Sigmoid colon (tissue), 6 donors: ENCODE measurements at regions not wholly inside any gene's neighbourhood (a gene's known extent, or its start where the extent isn't known, plus 50 kb on each side); places are given as distances from the start of the nearest gene placed in this dataset.

Source experiments
- DNase-seq: peaks from one replicate; pipeline ENCODE4 v3.0.0-alpha.2; 2019
- H3K27ac ChIP-seq, 4 donors: fragments of 200-600 bp; sonication (generic); one replicate each; pipeline ENCODE4 v1.5.1; 2016 to 2019; ENCODE audit warnings: mild to moderate bottlenecking in 1 of 4
- H3K27me3 ChIP-seq, 3 donors: fragments of 200-600 bp; sonication (generic); one replicate each; pipeline ENCODE4 v1.5.1; 2019; ENCODE audit warnings: mild to moderate bottlenecking in 1 of 3
- H3K36me3 ChIP-seq, 4 donors: fragments of 200-600 bp; sonication (generic); one replicate each; pipeline ENCODE4 v1.5.1; 2016 to 2019
- H3K4me1 ChIP-seq, 4 donors: fragments of 200-600 bp; sonication (generic); one replicate each; pipeline ENCODE4 v1.5.1; 2017 to 2019
- H3K4me3 ChIP-seq, 4 donors: fragments of 200-600 bp; sonication (generic); one replicate each; pipeline ENCODE4 v1.5.1; 2017 to 2019; ENCODE audit warnings: mild to moderate bottlenecking in 2 of 4, moderate library complexity in 1 of 4
- H3K9me3 ChIP-seq, 4 donors: fragments of 200-600 bp in 3 of 4; sonication (generic) in 3 of 4; one replicate each; pipeline versions ENCODE4 v1.5.1 to v1.6.1; 2013 to 2019
- EP300 ChIP-seq, 4 donors: sonication (generic); formaldehyde crosslinking; IDR thresholded peaks; one replicate each; pipeline ENCODE4 v1.6.1; 2017; ENCODE audit warnings: antibody characterized with exemption in 4 of 4
- POLR2A ChIP-seq, 2 donors: fragments of 450-650 bp; IDR thresholded peaks; one replicate each; pipeline ENCODE4 v1.6.1; 2016; ENCODE audit warnings: antibody characterized with exemption in 2 of 2, mild to moderate bottlenecking in 2 of 2, moderate library complexity in 2 of 2
- POLR2AphosphoS5 ChIP-seq, 4 donors: sonication (generic); formaldehyde crosslinking; IDR thresholded peaks; one replicate each; pipeline ENCODE4 v1.6.1; 2017; ENCODE audit warnings: antibody characterized with exemption in 4 of 4
- WGBS, 2 donors: extraction: QIAGEN DNeasy Blood & Tissue Kit; methylation state at CpG; one replicate each; pipeline ENCODE4 v1.1.7; 2013; 5-methylcytosine and 5-hydroxymethylcytosine counted together
- intact Hi-C: fragments of 100-400 bp; cut with DNase I; formaldehyde crosslinking; loops from one replicate; pipeline ENCODE4 v1.15.1; 2023
- TF ChIP-seq, protein P1 (sequence below), 4 experiments: fragments of 450-650 bp in 3 of 4; fragments of 200-600 bp in 1 of 4; IDR thresholded peaks; one replicate each; pipeline ENCODE4 v1.5.1; 2016 to 2019; ENCODE audit warnings: antibody characterized with exemption in 4 of 4, mild to moderate bottlenecking in 3 of 4, moderate library complexity in 2 of 4
- donor health status: healthy with polysubstance abuse.
- donor health status: healthy.

DNA sequence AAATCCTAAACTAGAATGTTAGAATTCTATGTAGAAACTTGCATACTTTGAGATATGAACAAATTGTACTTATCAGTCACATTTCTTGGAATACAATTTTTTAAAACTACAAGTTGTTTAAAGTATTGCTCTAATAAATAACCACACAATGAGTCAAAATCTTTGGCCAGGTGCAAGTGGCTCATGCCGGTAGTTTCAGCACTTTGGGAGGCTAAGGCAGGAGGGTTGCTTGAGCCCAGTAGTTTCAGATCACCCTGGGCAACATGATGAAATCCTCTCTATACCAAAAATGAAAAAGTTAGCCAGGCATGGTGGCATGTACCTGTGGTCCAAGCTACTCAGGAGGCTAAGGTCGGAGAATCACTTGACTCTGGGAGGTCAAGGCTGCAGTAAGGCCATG is 257.8 kb downstream of the COX7C start:
- WGBS, 2 donors, result 90 to 93% methylated on average over 2 of the region's 2 CpGs

DNA sequence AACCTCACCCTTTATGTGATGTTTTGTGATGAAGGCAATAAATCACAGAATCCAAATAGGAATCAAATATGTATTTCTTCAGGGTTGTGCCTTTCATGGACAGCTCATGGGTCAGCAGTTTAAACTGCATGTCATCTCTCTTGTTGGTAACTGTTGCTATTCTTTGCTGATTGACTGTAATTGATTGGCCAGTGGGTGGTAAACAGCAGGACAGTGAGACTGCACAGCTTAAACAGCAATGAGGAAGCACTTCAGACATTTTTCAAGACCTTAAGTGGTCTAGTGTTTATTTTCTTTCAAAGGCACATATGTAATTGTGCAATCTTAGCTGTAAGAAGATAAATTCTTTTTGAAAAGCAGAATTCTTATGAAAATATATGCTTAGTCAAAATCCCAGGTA is 260.5 kb downstream of the COX7C start:
- no peak overlapping the region for H3K4me3 ChIP-seq
- H3K4me1 ChIP-seq, result no peaks in the 10 kb centered on the region
- H3K36me3 ChIP-seq, result no peaks in the 10 kb centered on the region
- H3K27me3 ChIP-seq, result no peaks in the 10 kb centered on the region
- H3K9me3 ChIP-seq, result no peaks in the 10 kb centered on the region
- H3K27ac ChIP-seq, result no peak overlapping the region
- no peak for DNase-seq
- TF ChIP-seq EP300 (IDR thresholded peaks at IDR 0.05) (no peak), POLR2A (IDR thresholded peaks at IDR 0.05) (no peak), POLR2AphosphoS5 (IDR thresholded peaks at IDR 0.05) (no peak)
- TF ChIP-seq, protein P1, sequence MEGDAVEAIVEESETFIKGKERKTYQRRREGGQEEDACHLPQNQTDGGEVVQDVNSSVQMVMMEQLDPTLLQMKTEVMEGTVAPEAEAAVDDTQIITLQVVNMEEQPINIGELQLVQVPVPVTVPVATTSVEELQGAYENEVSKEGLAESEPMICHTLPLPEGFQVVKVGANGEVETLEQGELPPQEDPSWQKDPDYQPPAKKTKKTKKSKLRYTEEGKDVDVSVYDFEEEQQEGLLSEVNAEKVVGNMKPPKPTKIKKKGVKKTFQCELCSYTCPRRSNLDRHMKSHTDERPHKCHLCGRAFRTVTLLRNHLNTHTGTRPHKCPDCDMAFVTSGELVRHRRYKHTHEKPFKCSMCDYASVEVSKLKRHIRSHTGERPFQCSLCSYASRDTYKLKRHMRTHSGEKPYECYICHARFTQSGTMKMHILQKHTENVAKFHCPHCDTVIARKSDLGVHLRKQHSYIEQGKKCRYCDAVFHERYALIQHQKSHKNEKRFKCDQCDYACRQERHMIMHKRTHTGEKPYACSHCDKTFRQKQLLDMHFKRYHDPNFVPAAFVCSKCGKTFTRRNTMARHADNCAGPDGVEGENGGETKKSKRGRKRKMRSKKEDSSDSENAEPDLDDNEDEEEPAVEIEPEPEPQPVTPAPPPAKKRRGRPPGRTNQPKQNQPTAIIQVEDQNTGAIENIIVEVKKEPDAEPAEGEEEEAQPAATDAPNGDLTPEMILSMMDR (IDR thresholded peaks at IDR 0.05), result no peak
- intact Hi-C loops, result no loop called here

More for the DNA sequence above, 257.8 kb downstream of the COX7C start:
- Histone ChIP-seq H3K4me1 (no peaks in the 10 kb centered on the region), H3K36me3 (no peaks in the 10 kb centered on the region), H3K4me3 (no peak overlapping the region), H3K27ac (no peak overlapping the region), H3K27me3 (no peaks in the 10 kb centered on the region), H3K9me3 (no peaks in the 10 kb centered on the region)
- intact Hi-C loops, result no loop called here
- TF ChIP-seq, protein P1 (IDR thresholded peaks at IDR 0.05), result no peak
- no peak for TF ChIP-seq POLR2AphosphoS5 (IDR thresholded peaks at IDR 0.05)
- no peak for TF ChIP-seq POLR2A (IDR thresholded peaks at IDR 0.05)
- no peak for TF ChIP-seq EP300 (IDR thresholded peaks at IDR 0.05)
- DNase-seq, result no peak

DNA sequence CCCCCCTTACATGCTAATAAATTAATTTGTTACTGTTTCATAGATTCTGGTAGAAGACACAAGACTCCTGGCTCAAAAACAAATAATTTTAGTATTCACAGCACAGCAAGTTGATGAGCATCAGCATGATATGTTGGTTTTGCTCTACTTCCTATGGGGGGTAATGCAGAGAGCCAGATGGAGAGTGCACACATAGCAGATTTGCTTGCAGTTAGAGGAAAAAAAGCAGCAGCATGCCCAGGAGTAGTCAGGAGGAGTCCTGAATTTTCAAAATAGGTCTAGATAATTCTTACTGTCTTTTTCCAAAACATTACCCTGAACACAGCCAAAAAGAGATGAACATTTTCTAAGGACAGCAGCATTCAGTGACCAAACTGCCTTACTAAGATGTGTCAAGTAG is 261.3 kb downstream of the COX7C start:
- Histone ChIP-seq H3K4me1 (no peaks in the 10 kb centered on the region), H3K27me3 (no peaks in the 10 kb centered on the region), H3K36me3 (no peaks in the 10 kb centered on the region), H3K27ac (no peak overlapping the region), H3K9me3 (no peaks in the 10 kb centered on the region), H3K4me3 (no peak overlapping the region)
- DNase-seq, result no peak
- TF ChIP-seq POLR2A (IDR thresholded peaks at IDR 0.05), result no peak
- intact Hi-C loops, result no loop called here

DNA sequence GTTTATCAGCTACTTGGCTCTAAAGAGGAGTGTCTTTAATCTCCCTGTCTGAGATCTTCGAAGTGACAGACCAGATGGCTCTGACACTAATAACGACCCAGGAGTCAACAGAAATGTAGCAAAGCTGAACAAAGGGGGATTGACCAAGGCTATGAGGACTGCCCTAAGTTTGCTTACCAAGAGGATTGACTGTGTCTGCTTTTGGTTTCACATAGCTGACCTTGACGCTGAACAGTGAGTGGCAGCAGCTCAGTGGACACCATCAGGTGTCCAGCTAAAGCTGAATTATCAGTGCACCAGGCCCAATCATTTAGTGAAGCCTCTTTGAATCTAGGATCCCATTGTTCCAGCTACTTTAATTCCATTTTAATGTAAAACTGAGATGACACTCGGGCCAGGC is 262.6 kb downstream of the COX7C start:
- intact Hi-C loops, result no loop called here
- 48 to 55% methylated on average over 4 of the region's 4 CpGs for WGBS, 2 donors
- TF ChIP-seq POLR2AphosphoS5 (IDR thresholded peaks at IDR 0.05) (no peak), EP300 (IDR thresholded peaks at IDR 0.05) (no peak), POLR2A (IDR thresholded peaks at IDR 0.05) (no peak)
- TF ChIP-seq, protein P1 (IDR thresholded peaks at IDR 0.05), result no peak

DNA sequence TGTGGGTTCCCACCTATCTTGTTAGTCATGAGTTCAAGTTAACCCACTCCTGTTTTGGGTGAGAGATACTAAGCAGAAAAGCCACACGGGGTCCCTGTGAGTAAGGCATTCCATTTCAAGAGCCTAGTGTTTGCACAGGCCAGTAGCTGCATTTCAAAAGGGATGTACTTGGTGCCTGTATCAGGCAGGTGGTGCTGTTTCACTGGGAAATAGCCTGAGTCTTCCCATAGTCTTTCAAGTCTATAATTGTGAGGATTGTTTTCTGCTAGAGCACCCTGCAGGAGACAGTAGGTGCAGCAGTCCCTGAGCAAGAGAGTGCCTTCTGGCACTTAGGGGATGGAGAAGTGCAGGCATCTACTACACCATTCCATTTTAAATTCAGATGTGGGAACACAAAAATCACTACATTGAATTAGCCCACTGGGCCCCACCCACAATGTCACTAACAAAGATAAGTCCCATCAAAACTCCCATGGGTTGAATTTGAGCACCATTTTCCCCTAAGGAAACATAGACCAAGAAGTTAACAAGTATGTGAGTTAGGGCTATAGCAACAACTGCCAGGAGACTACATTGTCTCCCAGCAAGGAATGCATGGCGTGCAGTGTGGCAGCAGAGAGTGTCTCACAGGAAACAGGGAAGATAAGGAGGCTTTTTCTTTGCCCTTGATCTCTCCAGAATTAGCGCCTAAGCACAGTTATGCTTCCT is 263.2 kb downstream of the COX7C start:
- H3K4me1 ChIP-seq, result no peaks in the 10 kb centered on the region
- no peaks in the 10 kb centered on the region for H3K36me3 ChIP-seq
- TF ChIP-seq POLR2AphosphoS5 (IDR thresholded peaks at IDR 0.05) (no peak), EP300 (IDR thresholded peaks at IDR 0.05) (no peak), POLR2A (IDR thresholded peaks at IDR 0.05) (no peak)
- TF ChIP-seq, protein P1 (IDR thresholded peaks at IDR 0.05), result peak in 3 of 4 experiments; percentile 24 to 41 (median 25)
- H3K27ac ChIP-seq, result no peak overlapping the region
- no peak overlapping the region for H3K4me3 ChIP-seq
- WGBS, 2 donors, result 56% methylated on average over 3 of the region's 3 CpGs
- intact Hi-C loops, result no loop called here
- H3K9me3 ChIP-seq, result no peaks in the 10 kb centered on the region
- H3K27me3 ChIP-seq, result no peaks in the 10 kb centered on the region
- no peak for DNase-seq

More for the DNA sequence above, 262.6 kb downstream of the COX7C start:
- Histone ChIP-seq H3K27ac (no peak overlapping the region), H3K4me1 (no peaks in the 10 kb centered on the region), H3K9me3 (no peaks in the 10 kb centered on the region), H3K4me3 (no peak overlapping the region), H3K36me3 (no peaks in the 10 kb centered on the region), H3K27me3 (no peaks in the 10 kb centered on the region)
- no peak for DNase-seq
